ENCODE measurements at regions not wholly inside any gene's neighbourhood (a gene's known extent, or its start where the extent isn't known, plus 50 kb on each side); places are given as distances from the start of the nearest gene placed in this dataset.

DNA sequence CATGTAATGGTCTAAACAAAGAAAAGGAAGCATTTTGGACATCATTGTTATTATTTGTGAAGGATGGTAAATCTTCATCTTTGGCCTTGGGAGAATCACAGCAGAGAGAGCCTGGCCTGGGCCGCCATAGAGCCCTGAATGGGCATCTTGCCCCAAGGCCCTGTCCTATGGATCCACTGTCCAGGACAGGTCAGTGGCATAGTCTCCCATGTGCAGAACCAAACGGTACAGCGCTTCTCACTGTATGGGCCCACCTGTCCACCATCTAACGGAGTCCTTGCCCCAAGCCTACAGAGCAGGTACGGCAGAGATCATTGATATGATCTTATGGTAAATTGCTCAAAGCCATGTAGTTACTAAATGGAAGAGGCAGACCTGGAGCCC lies 185.7 kb downstream of the FOXD2 start:
- TF ChIP-seq, protein P1, sequence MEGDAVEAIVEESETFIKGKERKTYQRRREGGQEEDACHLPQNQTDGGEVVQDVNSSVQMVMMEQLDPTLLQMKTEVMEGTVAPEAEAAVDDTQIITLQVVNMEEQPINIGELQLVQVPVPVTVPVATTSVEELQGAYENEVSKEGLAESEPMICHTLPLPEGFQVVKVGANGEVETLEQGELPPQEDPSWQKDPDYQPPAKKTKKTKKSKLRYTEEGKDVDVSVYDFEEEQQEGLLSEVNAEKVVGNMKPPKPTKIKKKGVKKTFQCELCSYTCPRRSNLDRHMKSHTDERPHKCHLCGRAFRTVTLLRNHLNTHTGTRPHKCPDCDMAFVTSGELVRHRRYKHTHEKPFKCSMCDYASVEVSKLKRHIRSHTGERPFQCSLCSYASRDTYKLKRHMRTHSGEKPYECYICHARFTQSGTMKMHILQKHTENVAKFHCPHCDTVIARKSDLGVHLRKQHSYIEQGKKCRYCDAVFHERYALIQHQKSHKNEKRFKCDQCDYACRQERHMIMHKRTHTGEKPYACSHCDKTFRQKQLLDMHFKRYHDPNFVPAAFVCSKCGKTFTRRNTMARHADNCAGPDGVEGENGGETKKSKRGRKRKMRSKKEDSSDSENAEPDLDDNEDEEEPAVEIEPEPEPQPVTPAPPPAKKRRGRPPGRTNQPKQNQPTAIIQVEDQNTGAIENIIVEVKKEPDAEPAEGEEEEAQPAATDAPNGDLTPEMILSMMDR (IDR thresholded peaks at IDR 0.05): no peak
- TF ChIP-seq POLR2AphosphoS5 (IDR thresholded peaks at IDR 0.05) (no peak), POLR2A (IDR thresholded peaks at IDR 0.05) (no peak)

All from sigmoid colon (tissue), 4 donors.